ENCODE measurements at regions not wholly inside any gene's neighbourhood (a gene's known extent, or its start where the extent isn't known, plus 50 kb on each side); places are given as distances from the start of the nearest gene placed in this dataset.

DNA sequence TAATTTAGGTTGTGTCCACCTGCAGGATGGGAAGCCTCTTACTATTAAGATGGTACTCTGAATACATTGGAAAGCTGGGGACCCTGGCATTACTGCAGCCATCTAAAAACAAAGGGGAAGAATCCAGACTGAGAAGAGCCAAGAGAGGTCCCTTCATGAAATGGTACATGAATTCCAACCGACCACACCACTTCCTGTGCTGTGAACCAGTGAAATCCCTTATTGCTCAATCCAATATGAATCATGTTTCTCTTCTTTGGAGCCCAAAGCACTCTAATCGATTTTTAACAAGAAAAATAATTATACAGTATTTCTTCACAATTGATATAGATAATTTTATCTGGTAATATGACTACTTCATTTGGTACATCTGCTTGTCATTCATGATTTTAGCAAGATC lies 479.7 kb upstream of the RAB6C start (continued):
- TF ChIP-seq SMAD4 (CRISPR knock-in tag; IDR thresholded peaks at IDR 0.05), result no peak
- no peak for TF ChIP-seq ZBTB21 (CRISPR knock-in tag; IDR thresholded peaks at IDR 0.05; ENCODE audit: borderline replicate concordance)
- TF ChIP-seq, protein P1, sequence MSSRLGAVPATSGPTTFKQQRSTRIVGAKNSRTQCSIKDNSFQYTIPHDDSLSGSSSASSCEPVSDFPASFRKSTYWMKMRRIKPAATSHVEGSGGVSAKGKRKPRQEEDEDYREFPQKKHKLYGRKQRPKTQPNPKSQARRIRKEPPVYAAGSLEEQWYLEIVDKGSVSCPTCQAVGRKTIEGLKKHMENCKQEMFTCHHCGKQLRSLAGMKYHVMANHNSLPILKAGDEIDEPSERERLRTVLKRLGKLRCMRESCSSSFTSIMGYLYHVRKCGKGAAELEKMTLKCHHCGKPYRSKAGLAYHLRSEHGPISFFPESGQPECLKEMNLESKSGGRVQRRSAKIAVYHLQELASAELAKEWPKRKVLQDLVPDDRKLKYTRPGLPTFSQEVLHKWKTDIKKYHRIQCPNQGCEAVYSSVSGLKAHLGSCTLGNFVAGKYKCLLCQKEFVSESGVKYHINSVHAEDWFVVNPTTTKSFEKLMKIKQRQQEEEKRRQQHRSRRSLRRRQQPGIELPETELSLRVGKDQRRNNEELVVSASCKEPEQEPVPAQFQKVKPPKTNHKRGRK (CRISPR knock-in tag; IDR thresholded peaks at IDR 0.05; ENCODE audit: borderline replicate concordance), result no peak
- TF ChIP-seq, protein P2, sequence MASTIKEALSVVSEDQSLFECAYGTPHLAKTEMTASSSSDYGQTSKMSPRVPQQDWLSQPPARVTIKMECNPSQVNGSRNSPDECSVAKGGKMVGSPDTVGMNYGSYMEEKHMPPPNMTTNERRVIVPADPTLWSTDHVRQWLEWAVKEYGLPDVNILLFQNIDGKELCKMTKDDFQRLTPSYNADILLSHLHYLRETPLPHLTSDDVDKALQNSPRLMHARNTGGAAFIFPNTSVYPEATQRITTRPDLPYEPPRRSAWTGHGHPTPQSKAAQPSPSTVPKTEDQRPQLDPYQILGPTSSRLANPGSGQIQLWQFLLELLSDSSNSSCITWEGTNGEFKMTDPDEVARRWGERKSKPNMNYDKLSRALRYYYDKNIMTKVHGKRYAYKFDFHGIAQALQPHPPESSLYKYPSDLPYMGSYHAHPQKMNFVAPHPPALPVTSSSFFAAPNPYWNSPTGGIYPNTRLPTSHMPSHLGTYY (CRISPR knock-in tag; IDR thresholded peaks at IDR 0.05), result no peak

DNA sequence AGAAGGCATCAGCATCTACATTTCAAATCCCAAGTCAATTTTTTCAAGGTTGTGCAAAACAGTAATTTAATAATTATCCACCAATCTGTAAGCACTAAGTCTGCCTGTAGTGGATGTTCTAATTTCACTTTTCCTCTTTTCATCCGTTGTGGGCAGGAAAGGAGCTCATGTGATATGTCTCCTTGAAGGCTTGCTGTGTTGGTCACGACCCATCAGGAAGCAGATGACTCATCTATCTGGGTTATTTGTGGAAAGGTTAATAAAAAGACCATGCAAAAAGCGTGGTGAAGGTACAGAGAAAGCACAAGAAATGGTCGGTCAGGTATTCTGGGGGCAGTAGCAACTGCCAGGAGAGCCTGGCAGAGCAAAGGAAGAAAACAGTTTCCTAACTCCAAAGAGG lies 476.7 kb upstream of the RAB6C start:
- POLR2A ChIA-PET, result no interaction called here
- CTCF ChIA-PET, result no interaction called here
- DNase-seq (ENCODE audit: low spot score) (no peak), ATAC-seq (no peak)
- no peaks in the 10 kb centered on the region for H3K27me3 Mint-ChIP-seq (ENCODE audit: low read depth)
- H3K27ac Mint-ChIP-seq, result no peak overlapping the region
- H3K9me3 Mint-ChIP-seq, result no peaks in the 10 kb centered on the region
- H3K36me3 Mint-ChIP-seq, result no peaks in the 10 kb centered on the region
- TF ChIP-seq ZNF671 (CRISPR knock-in tag; IDR thresholded peaks at IDR 0.05) (no peak), IRF2 (CRISPR knock-in tag; IDR thresholded peaks at IDR 0.05; ENCODE audit: borderline replicate concordance, low read depth) (no peak), ZNF219 (CRISPR knock-in tag; IDR thresholded peaks at IDR 0.05; ENCODE audit: borderline replicate concordance) (no peak), SMAD3 (CRISPR knock-in tag; IDR thresholded peaks at IDR 0.05; ENCODE audit: borderline replicate concordance) (no peak), PRRX2 (CRISPR knock-in tag; IDR thresholded peaks at IDR 0.05) (no peak), ZBTB21 (CRISPR knock-in tag; IDR thresholded peaks at IDR 0.05; ENCODE audit: borderline replicate concordance) (no peak)
- TF ChIP-seq, protein P3, sequence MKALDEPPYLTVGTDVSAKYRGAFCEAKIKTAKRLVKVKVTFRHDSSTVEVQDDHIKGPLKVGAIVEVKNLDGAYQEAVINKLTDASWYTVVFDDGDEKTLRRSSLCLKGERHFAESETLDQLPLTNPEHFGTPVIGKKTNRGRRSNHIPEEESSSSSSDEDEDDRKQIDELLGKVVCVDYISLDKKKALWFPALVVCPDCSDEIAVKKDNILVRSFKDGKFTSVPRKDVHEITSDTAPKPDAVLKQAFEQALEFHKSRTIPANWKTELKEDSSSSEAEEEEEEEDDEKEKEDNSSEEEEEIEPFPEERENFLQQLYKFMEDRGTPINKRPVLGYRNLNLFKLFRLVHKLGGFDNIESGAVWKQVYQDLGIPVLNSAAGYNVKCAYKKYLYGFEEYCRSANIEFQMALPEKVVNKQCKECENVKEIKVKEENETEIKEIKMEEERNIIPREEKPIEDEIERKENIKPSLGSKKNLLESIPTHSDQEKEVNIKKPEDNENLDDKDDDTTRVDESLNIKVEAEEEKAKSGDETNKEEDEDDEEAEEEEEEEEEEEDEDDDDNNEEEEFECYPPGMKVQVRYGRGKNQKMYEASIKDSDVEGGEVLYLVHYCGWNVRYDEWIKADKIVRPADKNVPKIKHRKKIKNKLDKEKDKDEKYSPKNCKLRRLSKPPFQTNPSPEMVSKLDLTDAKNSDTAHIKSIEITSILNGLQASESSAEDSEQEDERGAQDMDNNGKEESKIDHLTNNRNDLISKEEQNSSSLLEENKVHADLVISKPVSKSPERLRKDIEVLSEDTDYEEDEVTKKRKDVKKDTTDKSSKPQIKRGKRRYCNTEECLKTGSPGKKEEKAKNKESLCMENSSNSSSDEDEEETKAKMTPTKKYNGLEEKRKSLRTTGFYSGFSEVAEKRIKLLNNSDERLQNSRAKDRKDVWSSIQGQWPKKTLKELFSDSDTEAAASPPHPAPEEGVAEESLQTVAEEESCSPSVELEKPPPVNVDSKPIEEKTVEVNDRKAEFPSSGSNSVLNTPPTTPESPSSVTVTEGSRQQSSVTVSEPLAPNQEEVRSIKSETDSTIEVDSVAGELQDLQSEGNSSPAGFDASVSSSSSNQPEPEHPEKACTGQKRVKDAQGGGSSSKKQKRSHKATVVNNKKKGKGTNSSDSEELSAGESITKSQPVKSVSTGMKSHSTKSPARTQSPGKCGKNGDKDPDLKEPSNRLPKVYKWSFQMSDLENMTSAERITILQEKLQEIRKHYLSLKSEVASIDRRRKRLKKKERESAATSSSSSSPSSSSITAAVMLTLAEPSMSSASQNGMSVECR (CRISPR knock-in tag; IDR thresholded peaks at IDR 0.05; ENCODE audit: borderline replicate concordance), result no peak
- no peaks in the 10 kb centered on the region for H3K4me1 Mint-ChIP-seq
- H3K4me3 Mint-ChIP-seq, result no peak overlapping the region

DNA sequence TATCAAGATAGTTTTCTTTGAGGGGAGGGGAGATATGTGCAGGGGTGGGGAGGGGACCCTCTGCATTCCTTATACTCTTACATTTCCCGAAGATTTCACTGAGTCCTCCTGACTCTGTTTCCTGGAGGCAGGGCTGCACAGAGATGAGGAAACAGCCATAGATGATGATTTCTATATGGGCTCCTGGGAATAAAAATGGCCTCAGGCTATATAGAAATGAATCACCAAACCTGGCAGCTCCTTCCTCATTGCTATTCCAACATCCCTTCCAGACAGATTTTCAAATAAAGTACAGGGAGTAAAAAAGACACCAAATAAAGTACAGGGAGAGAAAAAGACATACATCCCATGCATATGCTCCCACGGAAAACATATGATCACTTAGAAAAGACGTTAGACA lies 474.8 kb upstream of the RAB6C start:
- Mint-ChIP-seq H3K27me3 (ENCODE audit: low read depth) (no peaks in the 10 kb centered on the region), H3K36me3 (no peaks in the 10 kb centered on the region), H3K9me3 (peaks cover 1% of the 10 kb centered on the region; the same call in 1 of the 2 replicates), H3K4me1 (no peaks in the 10 kb centered on the region), H3K4me3 (no peak overlapping the region), H3K27ac (no peak overlapping the region)
- no peak for TF ChIP-seq PRRX2 (CRISPR knock-in tag; IDR thresholded peaks at IDR 0.05)
- TF ChIP-seq ETV6 (CRISPR knock-in tag; IDR thresholded peaks at IDR 0.05), result no peak
- TF ChIP-seq GTF2I (CRISPR knock-in tag; conservative IDR thresholded peaks at IDR 0.05), result no peak
- TF ChIP-seq SOX15 (CRISPR knock-in tag; IDR thresholded peaks at IDR 0.05), result no peak
- no peak for TF ChIP-seq ZNF423 (CRISPR knock-in tag; IDR thresholded peaks at IDR 0.05)
- TF ChIP-seq ZNF232 (CRISPR knock-in tag; IDR thresholded peaks at IDR 0.05), result no peak
- TF ChIP-seq NFE2L1 (CRISPR knock-in tag; IDR thresholded peaks at IDR 0.05), result no peak
- TF ChIP-seq ZNF317 (CRISPR knock-in tag; IDR thresholded peaks at IDR 0.05; ENCODE audit: borderline replicate concordance, low read depth), result no peak
- DNase-seq (ENCODE audit: low spot score), result no peak
- ChIA-PET POLR2A (no interaction called here), CTCF (no interaction called here)
- ATAC-seq, result no peak
